GM20000 (cell line): ENCODE measurements at regions not wholly inside any gene's neighbourhood (a gene's known extent, or its start where the extent isn't known, plus 50 kb on each side); places are given as distances from the start of the nearest gene placed in this dataset.
"Not testable (repeated sequence)": the region's sequence is repeated elsewhere in the genome, so short reads cannot be mapped to it uniquely, and the experiment has no call there.

Source experiments
- DNase-seq: peaks from one replicate; pipeline ENCODE4 v3.0.0; 2012; ENCODE audit warnings: low spot score
- TF ChIP-seq, protein P1 (sequence below): IDR thresholded peaks from 2 replicates; pipeline ENCODE4 v1.5.1; 2012; ENCODE audit warnings: mild to moderate bottlenecking, control low read depth; ENCODE audit errors: extremely low read depth, missing control alignments

DNA sequence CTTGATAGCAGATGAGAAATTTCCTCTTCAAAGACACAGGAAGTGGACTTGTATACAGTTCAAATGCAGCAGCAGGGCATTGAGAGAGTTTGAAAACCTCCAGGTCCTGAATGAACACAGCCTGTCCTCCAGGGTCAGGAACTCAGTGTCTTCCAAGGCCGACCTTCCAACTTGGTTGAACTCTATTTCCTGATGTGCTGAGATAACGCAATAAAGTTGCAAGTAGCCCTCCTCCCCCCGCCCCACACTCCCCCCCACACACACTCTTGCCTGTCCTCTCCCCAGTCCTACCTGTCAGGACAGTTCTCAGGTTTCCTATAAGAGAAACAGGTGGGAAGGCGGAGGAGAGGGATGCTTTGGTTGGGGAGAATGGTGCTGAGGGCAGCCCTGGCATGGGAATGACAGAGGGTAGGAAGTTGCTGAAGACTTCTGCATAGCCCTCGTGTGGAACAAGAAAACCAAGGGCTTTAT is 90.0 kb downstream of the CCDC71L start:
- DNase-seq = no peak
- TF ChIP-seq, protein P1, sequence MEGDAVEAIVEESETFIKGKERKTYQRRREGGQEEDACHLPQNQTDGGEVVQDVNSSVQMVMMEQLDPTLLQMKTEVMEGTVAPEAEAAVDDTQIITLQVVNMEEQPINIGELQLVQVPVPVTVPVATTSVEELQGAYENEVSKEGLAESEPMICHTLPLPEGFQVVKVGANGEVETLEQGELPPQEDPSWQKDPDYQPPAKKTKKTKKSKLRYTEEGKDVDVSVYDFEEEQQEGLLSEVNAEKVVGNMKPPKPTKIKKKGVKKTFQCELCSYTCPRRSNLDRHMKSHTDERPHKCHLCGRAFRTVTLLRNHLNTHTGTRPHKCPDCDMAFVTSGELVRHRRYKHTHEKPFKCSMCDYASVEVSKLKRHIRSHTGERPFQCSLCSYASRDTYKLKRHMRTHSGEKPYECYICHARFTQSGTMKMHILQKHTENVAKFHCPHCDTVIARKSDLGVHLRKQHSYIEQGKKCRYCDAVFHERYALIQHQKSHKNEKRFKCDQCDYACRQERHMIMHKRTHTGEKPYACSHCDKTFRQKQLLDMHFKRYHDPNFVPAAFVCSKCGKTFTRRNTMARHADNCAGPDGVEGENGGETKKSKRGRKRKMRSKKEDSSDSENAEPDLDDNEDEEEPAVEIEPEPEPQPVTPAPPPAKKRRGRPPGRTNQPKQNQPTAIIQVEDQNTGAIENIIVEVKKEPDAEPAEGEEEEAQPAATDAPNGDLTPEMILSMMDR = no peak

DNA sequence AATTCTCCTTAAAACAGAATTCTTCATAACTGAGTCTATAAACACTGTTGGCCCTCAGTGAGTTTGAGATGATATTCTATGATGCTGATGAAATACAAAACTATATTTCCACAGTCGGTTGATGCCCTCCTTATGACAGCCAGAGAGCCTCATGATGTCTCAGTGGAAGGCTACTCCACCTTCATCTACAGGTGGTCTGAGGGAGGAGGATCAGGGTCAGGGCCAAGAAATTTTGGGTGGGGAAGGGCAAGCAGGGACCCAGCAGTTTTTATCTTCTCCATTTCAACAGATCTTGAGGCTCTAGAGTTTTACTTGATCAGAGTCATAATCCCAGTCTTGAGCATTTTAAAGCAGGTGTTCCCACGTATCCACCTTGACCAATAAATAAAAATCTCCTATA is 90.8 kb downstream of the CCDC71L start:
- TF ChIP-seq, protein P1 = no peak
- no peak for DNase-seq

DNA sequence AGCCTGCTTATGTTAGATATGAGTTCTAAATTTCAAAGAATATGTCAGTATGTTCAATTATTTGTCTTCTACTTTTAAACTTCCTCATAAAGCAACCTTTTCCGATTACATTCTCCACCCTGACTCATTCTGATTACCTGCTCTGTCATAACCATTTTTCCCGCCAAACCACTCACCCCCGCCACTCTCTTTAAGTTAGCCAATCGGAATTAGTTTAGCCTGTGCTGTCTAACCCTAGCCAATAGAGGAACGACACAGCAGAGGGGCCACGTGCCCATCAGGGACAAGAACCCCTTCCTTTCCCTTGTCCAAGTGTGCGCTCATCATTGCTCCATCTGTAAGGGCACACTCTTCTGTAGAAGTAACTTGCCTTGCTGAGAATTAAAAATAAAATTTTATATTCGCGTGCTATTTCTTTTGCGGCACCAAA is 91.4 kb downstream of the CCDC71L start:
- TF ChIP-seq, protein P1 = no peak
- DNase-seq = no peak

DNA sequence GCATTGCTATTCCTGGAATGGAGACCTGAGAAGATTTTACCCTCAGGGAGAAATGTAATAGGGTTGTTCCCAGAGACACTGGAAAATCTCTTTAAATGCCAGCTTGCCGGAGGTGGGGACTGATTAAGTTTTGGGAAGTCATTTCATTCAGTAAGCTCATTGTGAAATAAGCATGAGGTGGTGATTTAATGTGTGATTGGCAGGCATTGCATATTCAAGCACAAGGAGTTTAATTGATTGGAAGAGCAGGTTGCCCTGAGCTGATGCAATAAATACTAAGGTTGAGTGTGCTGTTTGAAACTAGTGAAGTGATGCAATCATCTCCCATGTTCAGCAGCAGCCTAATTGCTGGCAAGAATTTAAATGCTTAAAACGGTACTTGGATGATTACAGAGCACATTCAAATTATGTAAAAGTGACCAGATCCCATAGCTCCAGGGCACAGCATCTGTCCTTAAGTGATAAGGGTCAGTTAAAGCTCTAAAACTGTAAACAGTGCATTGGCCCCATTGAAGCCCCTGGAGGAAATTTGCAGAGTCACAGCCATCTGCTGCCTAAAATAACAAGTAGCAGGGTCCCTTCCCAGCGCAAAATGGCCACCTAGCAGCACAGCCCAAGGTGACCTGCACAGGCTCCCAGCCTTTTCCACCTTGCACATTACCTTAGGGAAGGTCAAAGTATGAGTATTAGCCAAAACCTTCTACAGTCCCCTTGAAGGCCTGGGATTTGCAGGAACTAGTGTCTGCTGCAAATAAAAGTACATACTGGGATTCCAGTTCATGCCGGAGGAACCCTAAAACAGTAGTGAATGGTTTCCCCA is 92.1 kb downstream of the CCDC71L start:
- TF ChIP-seq, protein P1 = no peak
- no peak for DNase-seq

DNA sequence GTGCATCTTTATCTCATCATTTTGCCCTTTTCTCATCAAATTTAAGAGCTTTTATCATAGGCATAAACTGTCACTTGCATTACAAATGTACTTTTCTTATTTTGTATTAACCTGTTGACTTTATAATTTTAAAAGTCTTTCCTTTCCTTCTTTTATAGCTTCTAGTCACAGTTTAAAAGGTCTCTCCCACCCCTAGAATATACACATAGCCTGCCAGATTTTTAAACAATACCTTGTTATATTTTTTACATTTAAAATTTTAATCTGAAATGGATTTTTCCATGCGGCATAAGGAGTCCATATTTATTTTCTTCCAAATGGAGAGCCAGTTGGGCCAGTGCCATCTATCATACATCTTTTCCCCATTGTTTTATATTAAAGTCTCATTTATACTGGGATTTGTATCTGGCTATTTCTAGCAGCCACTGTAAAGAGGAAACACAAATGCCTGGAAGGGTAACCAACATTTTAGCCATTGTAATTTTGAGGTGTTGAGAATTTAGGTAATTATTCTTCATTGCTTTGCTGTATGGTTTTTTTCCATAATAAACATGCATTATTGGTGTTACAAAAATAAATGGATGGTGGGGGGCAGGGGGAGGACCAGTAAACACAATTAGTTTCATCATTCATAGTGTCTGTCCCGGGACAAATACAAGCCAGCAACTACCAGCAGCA is 92.8 kb downstream of the CCDC71L start:
- TF ChIP-seq, protein P1 = no peak
- no peak for DNase-seq

DNA sequence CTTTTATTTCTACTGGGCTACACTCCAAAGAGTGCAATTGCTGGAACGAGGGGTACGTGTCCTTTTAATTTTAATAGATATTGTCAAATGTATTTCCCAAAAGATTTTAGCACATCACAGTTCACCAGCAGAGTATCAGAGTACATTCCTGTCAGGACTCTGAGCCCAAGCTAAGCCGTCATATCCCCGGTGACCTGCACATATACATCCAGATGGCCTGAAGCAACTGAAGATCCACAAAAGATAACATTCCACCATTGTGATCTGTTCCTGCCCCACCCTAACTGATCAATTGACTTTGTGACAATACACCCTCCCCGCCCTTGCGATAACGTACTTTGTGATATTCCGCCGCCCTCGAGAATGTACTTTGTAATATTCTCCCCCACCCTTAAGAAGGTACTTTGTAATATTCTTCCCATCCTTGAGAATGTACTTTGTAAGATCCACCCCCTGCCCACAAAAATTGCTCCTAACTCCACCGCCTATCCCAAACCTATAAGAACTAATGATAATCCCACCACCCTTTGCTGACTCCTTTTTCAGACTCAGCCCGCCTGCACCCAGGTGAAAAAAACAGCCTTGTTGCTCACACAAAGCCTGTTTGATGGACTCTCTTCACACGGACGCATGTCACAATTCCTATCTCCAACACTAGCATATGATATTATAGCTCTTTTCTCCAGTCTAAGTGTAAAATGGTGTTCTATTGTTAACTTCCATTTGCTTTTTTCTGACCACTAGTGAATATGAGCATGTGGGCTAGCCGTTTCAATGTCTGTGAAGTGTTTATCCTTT is 93.6 kb downstream of the CCDC71L start:
- not testable (repeated sequence) for DNase-seq

DNA sequence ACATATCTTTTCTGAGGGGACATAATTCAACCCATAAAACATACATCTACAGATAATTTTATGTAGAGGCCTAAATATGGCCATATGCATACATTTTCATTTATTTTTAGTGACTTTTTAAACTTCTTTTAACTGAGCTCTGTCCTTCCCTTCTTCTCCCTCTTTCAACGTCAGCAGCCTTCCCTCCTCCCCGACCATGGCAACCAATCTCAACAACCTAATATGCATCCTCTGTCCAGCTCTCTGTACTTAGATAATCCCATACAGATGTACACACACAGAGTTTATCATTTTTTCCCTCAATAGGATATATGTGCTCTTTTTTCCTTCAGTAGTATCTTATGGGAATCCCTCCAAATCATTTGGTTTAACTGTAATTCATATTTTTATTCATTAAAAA is 94.3 kb downstream of the CCDC71L start:
- TF ChIP-seq, protein P1 = no peak

More for the DNA sequence above, 94.3 kb downstream of the CCDC71L start:
- no peak for DNase-seq
